ENCODE measurements at regions not wholly inside any gene's neighbourhood (a gene's known extent, or its start where the extent isn't known, plus 50 kb on each side); places are given as distances from the start of the nearest gene placed in this dataset.
A peak's percentile ranks its signal among the peaks of the same experiment; 100 is the strongest.

DNA sequence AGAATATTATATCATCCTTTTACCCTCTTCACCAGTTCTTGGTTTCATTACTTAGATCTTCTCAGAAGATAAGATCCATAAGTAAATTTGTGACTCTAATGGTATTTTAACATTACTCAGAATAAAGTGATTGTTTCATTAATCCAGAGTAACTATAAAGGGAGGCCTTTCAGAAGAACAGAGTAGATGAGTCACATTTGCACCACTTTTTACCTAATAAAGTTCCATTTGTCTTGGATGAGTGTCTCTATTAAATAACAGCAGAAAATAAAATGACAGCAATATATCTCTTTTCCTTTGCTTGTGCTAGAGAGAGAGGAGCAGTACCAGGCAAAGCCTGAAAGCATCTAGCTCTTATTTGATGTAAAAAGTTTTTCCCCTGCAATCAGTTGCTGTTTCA is 926.5 kb upstream of the CNTNAP5 start:
- no peaks in the 10 kb centered on the region for H3K9me3 Mint-ChIP-seq (ENCODE audit: low read depth)
- H3K36me3 Mint-ChIP-seq (ENCODE audit: low read depth), result no peaks in the 10 kb centered on the region
- no peak overlapping the region for H3K4me3 Mint-ChIP-seq (ENCODE audit: unreplicated experiment)
- DNase-seq (ENCODE audit: low spot score), result no peak
- TF ChIP-seq, protein P1, sequence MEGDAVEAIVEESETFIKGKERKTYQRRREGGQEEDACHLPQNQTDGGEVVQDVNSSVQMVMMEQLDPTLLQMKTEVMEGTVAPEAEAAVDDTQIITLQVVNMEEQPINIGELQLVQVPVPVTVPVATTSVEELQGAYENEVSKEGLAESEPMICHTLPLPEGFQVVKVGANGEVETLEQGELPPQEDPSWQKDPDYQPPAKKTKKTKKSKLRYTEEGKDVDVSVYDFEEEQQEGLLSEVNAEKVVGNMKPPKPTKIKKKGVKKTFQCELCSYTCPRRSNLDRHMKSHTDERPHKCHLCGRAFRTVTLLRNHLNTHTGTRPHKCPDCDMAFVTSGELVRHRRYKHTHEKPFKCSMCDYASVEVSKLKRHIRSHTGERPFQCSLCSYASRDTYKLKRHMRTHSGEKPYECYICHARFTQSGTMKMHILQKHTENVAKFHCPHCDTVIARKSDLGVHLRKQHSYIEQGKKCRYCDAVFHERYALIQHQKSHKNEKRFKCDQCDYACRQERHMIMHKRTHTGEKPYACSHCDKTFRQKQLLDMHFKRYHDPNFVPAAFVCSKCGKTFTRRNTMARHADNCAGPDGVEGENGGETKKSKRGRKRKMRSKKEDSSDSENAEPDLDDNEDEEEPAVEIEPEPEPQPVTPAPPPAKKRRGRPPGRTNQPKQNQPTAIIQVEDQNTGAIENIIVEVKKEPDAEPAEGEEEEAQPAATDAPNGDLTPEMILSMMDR (IDR thresholded peaks at IDR 0.05), result no peak
- peaks cover 22% of the 10 kb centered on the region for H3K4me1 Mint-ChIP-seq (ENCODE audit: low read depth)
- H3K27me3 Mint-ChIP-seq (ENCODE audit: low read depth), result no peaks in the 10 kb centered on the region
- H3K27ac Mint-ChIP-seq (ENCODE audit: unreplicated experiment), result peak overlapping the region; percentile 58

- Mint-ChIP-seq H3K4me1 (ENCODE audit: low read depth) (peaks cover 22% of the 10 kb centered on the region), H3K27ac (ENCODE audit: unreplicated experiment) (no peak overlapping the region), H3K36me3 (ENCODE audit: low read depth) (no peaks in the 10 kb centered on the region), H3K9me3 (ENCODE audit: low read depth) (no peaks in the 10 kb centered on the region), H3K27me3 (ENCODE audit: low read depth) (no peaks in the 10 kb centered on the region), H3K4me3 (ENCODE audit: unreplicated experiment) (no peak overlapping the region)
- TF ChIP-seq, protein P1 (IDR thresholded peaks at IDR 0.05), result no peak
- DNase-seq (ENCODE audit: low spot score), result no peak
Measured at GRCh38 chr2:123101434-123101833, 923.7 kb upstream of the CNTNAP5 start.

DNA sequence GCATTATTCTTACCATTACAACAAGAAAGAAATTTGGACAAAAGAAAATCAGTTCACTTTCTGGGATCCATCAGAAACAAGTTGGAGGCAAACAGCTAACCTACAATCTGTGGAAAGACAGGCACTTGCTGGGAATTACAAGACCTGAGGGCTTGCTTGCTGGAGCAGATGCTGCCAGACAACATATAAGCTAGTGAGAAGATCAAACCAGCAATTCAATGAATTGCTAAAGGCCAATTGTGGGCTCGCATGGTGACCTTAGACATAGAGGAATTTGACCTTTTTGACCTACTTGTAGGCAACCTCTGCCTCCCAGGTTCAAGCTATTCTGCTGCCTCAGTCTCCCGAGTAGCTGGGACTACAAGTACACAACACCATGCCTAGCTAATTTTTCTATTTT is 921.2 kb upstream of the CNTNAP5 start:
- TF ChIP-seq, protein P1 (IDR thresholded peaks at IDR 0.05), result no peak
- Mint-ChIP-seq H3K27ac (ENCODE audit: unreplicated experiment) (no peak overlapping the region), H3K27me3 (ENCODE audit: low read depth) (no peaks in the 10 kb centered on the region), H3K4me1 (ENCODE audit: low read depth) (peaks cover 10% of the 10 kb centered on the region), H3K4me3 (ENCODE audit: unreplicated experiment) (no peak overlapping the region), H3K36me3 (ENCODE audit: low read depth) (no peaks in the 10 kb centered on the region), H3K9me3 (ENCODE audit: low read depth) (no peaks in the 10 kb centered on the region)
- DNase-seq (ENCODE audit: low spot score), result no peak

- peaks cover 14% of the 10 kb centered on the region for H3K9me3 Mint-ChIP-seq (ENCODE audit: low read depth)
- no peaks in the 10 kb centered on the region for H3K36me3 Mint-ChIP-seq (ENCODE audit: low read depth)
- no peaks in the 10 kb centered on the region for H3K27me3 Mint-ChIP-seq (ENCODE audit: low read depth)
- H3K4me3 Mint-ChIP-seq (ENCODE audit: unreplicated experiment), result no peak overlapping the region
- no peaks in the 10 kb centered on the region for H3K4me1 Mint-ChIP-seq (ENCODE audit: low read depth)
- H3K27ac Mint-ChIP-seq (ENCODE audit: unreplicated experiment), result no peak overlapping the region
- TF ChIP-seq, protein P1 (IDR thresholded peaks at IDR 0.05), result no peak
- DNase-seq (ENCODE audit: low spot score), result no peak
Measured at GRCh38 chr2:123116595-123116994, 908.5 kb upstream of the CNTNAP5 start.

DNA sequence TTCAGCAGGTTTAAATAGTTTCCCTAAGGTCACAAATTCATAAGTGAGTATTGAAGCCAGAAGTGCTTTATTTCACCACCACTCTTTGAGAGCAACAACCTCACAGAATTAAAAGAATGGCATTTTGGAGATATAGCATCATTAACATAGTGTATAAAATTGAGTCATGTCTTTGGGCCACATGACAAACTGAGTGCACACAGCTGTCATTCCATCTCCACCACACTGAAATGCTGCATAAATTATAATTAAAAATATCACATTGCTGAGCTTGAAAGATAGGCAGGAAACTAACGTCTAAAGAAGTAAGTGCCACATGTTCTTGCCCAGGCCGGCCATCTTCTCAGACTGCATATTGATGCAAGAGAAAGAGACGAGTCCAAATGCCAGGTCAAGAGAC is 897.9 kb upstream of the CNTNAP5 start:
- Mint-ChIP-seq H3K27me3 (ENCODE audit: low read depth) (no peaks in the 10 kb centered on the region), H3K9me3 (ENCODE audit: low read depth) (peaks cover 10% of the 10 kb centered on the region), H3K36me3 (ENCODE audit: low read depth) (no peaks in the 10 kb centered on the region), H3K27ac (ENCODE audit: unreplicated experiment) (no peak overlapping the region), H3K4me3 (ENCODE audit: unreplicated experiment) (no peak overlapping the region), H3K4me1 (ENCODE audit: low read depth) (no peaks in the 10 kb centered on the region)
- TF ChIP-seq, protein P1 (IDR thresholded peaks at IDR 0.05), result no peak
- no peak for DNase-seq (ENCODE audit: low spot score)

All from chondrocyte (in vitro differentiated cells).